GM13977 (cell line): ENCODE measurements at regions not wholly inside any gene's neighbourhood (a gene's known extent, or its start where the extent isn't known, plus 50 kb on each side); places are given as distances from the start of the nearest gene placed in this dataset.

ENCODE experiments used
- DNase-seq: peaks from one replicate; pipeline ENCODE4 v3.0.0; 2012; ENCODE audit warnings: low spot score
- CTCF ChIP-seq: IDR thresholded peaks from 2 replicates; pipeline ENCODE4 v1.5.1; 2012; ENCODE audit warnings: mild to moderate bottlenecking, control low read depth; ENCODE audit not compliant: insufficient read depth; ENCODE audit errors: extremely low read depth, missing control alignments
- in situ Hi-C: fragments of 300-500 bp; cut with MboI; formaldehyde crosslinking; loops from one replicate; pipeline ENCODE4 v1.12.0; 2022; ENCODE audit warnings: low sequenced_read_pairs, low pct_unique_long_range_greater_than_20kb, mixed read lengths, inconsistent platforms; ENCODE audit not compliant: unreplicated experiment

GRCh38 chr1:187788718-187789117 lies 960.0 kb downstream of the PLA2G4A start:
- no peak for TF ChIP-seq CTCF
- in situ Hi-C loops: no loop called here
- DNase-seq: no peak

DNA sequence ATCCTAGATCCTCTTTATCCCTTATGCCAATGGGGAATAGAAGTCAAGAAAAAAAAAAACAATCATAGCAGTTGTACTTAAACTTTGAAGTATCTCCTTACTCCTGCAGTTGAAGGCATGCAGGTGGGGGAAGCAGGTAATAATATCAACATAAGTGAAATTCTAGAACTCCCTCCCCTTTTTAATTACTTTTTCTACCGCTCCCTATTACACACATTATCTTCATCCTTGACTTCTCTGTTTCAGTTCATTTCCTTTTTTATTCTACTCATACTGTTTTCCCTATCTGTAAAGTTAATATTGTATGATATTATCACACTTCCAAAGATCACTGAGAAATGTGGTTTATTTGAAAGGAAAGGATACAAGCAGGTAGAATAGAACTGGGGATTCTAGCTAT lies 962.0 kb downstream of the PLA2G4A start:
- no peak for TF ChIP-seq CTCF
- no peak for DNase-seq
- in situ Hi-C loops: no loop called here

DNA sequence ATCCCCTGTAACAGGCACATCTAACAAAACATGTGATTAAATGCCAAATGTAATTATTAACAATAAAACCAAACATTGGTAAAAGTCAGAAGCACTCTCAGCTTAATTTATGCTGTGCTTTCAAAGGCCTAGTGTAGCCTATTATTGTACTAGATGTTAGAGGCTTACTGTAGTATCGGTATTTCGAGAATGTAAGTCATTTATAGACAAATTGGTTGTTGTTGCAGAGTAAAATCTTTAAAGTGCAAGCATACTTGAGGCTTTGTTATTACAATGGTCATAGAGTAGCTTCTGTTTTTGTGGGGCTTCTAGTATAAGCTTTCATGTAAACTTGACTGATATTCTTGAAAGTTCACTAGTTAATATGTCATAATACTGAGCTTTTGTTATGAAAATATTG lies 965.8 kb downstream of the PLA2G4A start:
- TF ChIP-seq CTCF: no peak
- no peak for DNase-seq
- in situ Hi-C loops: no loop called here

GRCh38 chr1:187809549-187809948 lies 980.8 kb downstream of the PLA2G4A start:
- no peak for TF ChIP-seq CTCF
- in situ Hi-C loops: no loop called here
- DNase-seq: no peak

GRCh38 chr1:187816646-187817045 lies 987.9 kb downstream of the PLA2G4A start:
- in situ Hi-C loops: no loop called here
- no peak for DNase-seq

DNA sequence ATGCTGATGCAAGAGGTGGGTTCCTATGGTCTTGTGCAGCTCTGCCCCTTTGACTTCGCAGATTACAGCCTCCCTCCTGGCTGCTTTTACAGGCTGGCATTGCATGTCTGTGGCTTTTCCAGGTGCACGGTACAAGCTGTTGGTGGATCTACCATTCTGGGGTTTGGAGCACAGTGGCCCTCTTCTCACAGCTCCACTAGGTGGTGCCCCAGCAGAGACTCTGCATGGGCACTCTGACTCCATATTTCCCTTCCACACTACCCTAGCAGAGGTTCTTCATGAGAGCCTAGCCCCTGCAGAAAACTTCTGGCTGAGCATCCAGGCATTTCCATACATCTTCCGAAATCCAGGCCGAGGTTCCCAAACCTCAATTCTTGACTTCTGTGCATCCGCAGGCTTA lies 989.0 kb downstream of the PLA2G4A start:
- peak; percentile 30 for TF ChIP-seq CTCF
- in situ Hi-C loops: no loop called here
- DNase-seq: no peak

More at GRCh38 chr1:187816646-187817045, 987.9 kb downstream of the PLA2G4A start:
- no peak for TF ChIP-seq CTCF

DNA sequence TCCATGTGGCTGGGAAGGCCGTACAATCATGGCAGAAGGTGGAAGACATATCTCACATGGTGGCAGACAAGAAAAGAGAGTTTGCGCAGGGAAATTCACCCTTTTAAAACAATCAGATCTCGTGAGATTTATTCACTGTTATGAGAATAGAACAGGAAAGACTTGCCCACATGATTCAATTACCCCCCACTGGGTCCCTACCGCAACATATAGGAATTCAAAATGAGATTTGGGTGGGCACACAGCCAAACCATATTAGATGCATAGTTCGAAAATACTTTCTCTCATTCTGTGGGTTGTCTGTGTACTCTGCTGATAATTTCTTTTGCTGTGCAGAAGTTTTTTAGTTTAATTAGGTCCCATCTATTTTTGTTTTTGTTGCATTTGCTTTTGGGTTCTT lies 990.3 kb downstream of the PLA2G4A start:
- no peak for TF ChIP-seq CTCF
- in situ Hi-C loops: no loop called here
- no peak for DNase-seq
